ENCODE measurements at regions not wholly inside any gene's neighbourhood (a gene's known extent, or its start where the extent isn't known, plus 50 kb on each side); places are given as distances from the start of the nearest gene placed in this dataset.

- Histone ChIP-seq H3K9me3 (ENCODE audit: control insufficient read depth in 5 of 5, low read length in 5 of 5) (no peaks in the 10 kb centered on the region), H3K4me1 (ENCODE audit: control insufficient read depth in 5 of 5, insufficient read depth in 5 of 5, low read length in 5 of 5) (no peaks in the 10 kb centered on the region), H3K27me3 (ENCODE audit: control insufficient read depth in 5 of 5, insufficient read depth in 4 of 5, low read length in 5 of 5) (no peaks in the 10 kb centered on the region), H3K36me3 (ENCODE audit: control insufficient read depth in 5 of 5, insufficient read depth in 5 of 5, low read length in 5 of 5) (no peaks in the 10 kb centered on the region), H3K27ac (ENCODE audit: low read depth, low read length) (no peak overlapping the region), H3K4me3 (ENCODE audit: low read depth in 1 of 5, low read length in 5 of 5) (no peak overlapping the region), H3K9ac (ENCODE audit: low read length in 5 of 5) (no peak overlapping the region)
Observed at GRCh38 chr6:82094166-82094806, 153.3 kb downstream of the IBTK start.

GRCh38 chr6:82088978-82089771, 158.4 kb downstream of the IBTK start:
- Histone ChIP-seq H3K27ac (ENCODE audit: low read depth, low read length) (no peak overlapping the region), H3K4me1 (ENCODE audit: control insufficient read depth in 5 of 5, insufficient read depth in 5 of 5, low read length in 5 of 5) (no peaks in the 10 kb centered on the region), H3K27me3 (ENCODE audit: control insufficient read depth in 5 of 5, insufficient read depth in 4 of 5, low read length in 5 of 5) (no peaks in the 10 kb centered on the region)

GRCh38 chr6:82086944-82087343, 160.6 kb downstream of the IBTK start:
- Histone ChIP-seq H3K9ac (ENCODE audit: low read length in 5 of 5) (no peak overlapping the region), H3K9me3 (ENCODE audit: control insufficient read depth in 5 of 5, low read length in 5 of 5) (no peaks in the 10 kb centered on the region), H3K36me3 (ENCODE audit: control insufficient read depth in 5 of 5, insufficient read depth in 5 of 5, low read length in 5 of 5) (no peaks in the 10 kb centered on the region), H3K4me3 (ENCODE audit: low read depth in 1 of 5, low read length in 5 of 5) (no peak overlapping the region), H3K27me3 (ENCODE audit: control insufficient read depth in 5 of 5, insufficient read depth in 4 of 5, low read length in 5 of 5) (no peaks in the 10 kb centered on the region), H3K4me1 (ENCODE audit: control insufficient read depth in 5 of 5, insufficient read depth in 5 of 5, low read length in 5 of 5) (no peaks in the 10 kb centered on the region), H3K27ac (ENCODE audit: low read depth, low read length) (no peak overlapping the region)

More at GRCh38 chr6:82088978-82089771, 158.4 kb downstream of the IBTK start:
- H3K9me3 ChIP-seq (ENCODE audit: control insufficient read depth in 5 of 5, low read length in 5 of 5): no peaks in the 10 kb centered on the region
- no peaks in the 10 kb centered on the region for H3K36me3 ChIP-seq (ENCODE audit: control insufficient read depth in 5 of 5, insufficient read depth in 5 of 5, low read length in 5 of 5)
- H3K4me3 ChIP-seq (ENCODE audit: low read depth in 1 of 5, low read length in 5 of 5): no peak overlapping the region
- no peak overlapping the region for H3K9ac ChIP-seq (ENCODE audit: low read length in 5 of 5)

GRCh38 chr6:82085701-82086100, 161.8 kb downstream of the IBTK start:
- H3K9me3 ChIP-seq (ENCODE audit: control insufficient read depth in 5 of 5, low read length in 5 of 5): no peaks in the 10 kb centered on the region
- no peak overlapping the region for H3K27ac ChIP-seq (ENCODE audit: low read depth, low read length)
- H3K27me3 ChIP-seq (ENCODE audit: control insufficient read depth in 5 of 5, insufficient read depth in 4 of 5, low read length in 5 of 5): no peaks in the 10 kb centered on the region
- H3K4me1 ChIP-seq (ENCODE audit: control insufficient read depth in 5 of 5, insufficient read depth in 5 of 5, low read length in 5 of 5): no peaks in the 10 kb centered on the region
- no peaks in the 10 kb centered on the region for H3K36me3 ChIP-seq (ENCODE audit: control insufficient read depth in 5 of 5, insufficient read depth in 5 of 5, low read length in 5 of 5)
- no peak overlapping the region for H3K9ac ChIP-seq (ENCODE audit: low read length in 5 of 5)
- no peak overlapping the region for H3K4me3 ChIP-seq (ENCODE audit: low read depth in 1 of 5, low read length in 5 of 5)

GRCh38 chr6:82084324-82084920, 163.1 kb downstream of the IBTK start:
- Histone ChIP-seq H3K4me1 (ENCODE audit: control insufficient read depth in 5 of 5, insufficient read depth in 5 of 5, low read length in 5 of 5) (no peaks in the 10 kb centered on the region), H3K4me3 (ENCODE audit: low read depth in 1 of 5, low read length in 5 of 5) (no peak overlapping the region), H3K9ac (ENCODE audit: low read length in 5 of 5) (no peak overlapping the region), H3K9me3 (ENCODE audit: control insufficient read depth in 5 of 5, low read length in 5 of 5) (no peaks in the 10 kb centered on the region), H3K27me3 (ENCODE audit: control insufficient read depth in 5 of 5, insufficient read depth in 4 of 5, low read length in 5 of 5) (no peaks in the 10 kb centered on the region), H3K36me3 (ENCODE audit: control insufficient read depth in 5 of 5, insufficient read depth in 5 of 5, low read length in 5 of 5) (no peaks in the 10 kb centered on the region), H3K27ac (ENCODE audit: low read depth, low read length) (no peak overlapping the region)

GRCh38 chr6:82083646-82084045, 163.9 kb downstream of the IBTK start:
- Histone ChIP-seq H3K4me3 (ENCODE audit: low read depth in 1 of 5, low read length in 5 of 5) (no peak overlapping the region), H3K27me3 (ENCODE audit: control insufficient read depth in 5 of 5, insufficient read depth in 4 of 5, low read length in 5 of 5) (no peaks in the 10 kb centered on the region), H3K36me3 (ENCODE audit: control insufficient read depth in 5 of 5, insufficient read depth in 5 of 5, low read length in 5 of 5) (no peaks in the 10 kb centered on the region), H3K4me1 (ENCODE audit: control insufficient read depth in 5 of 5, insufficient read depth in 5 of 5, low read length in 5 of 5) (no peaks in the 10 kb centered on the region), H3K9ac (ENCODE audit: low read length in 5 of 5) (no peak overlapping the region), H3K9me3 (ENCODE audit: control insufficient read depth in 5 of 5, low read length in 5 of 5) (no peaks in the 10 kb centered on the region), H3K27ac (ENCODE audit: low read depth, low read length) (no peak overlapping the region)

- Histone ChIP-seq H3K36me3 (ENCODE audit: control insufficient read depth in 5 of 5, insufficient read depth in 5 of 5, low read length in 5 of 5) (no peaks in the 10 kb centered on the region), H3K9ac (ENCODE audit: low read length in 5 of 5) (no peak overlapping the region), H3K27me3 (ENCODE audit: control insufficient read depth in 5 of 5, insufficient read depth in 4 of 5, low read length in 5 of 5) (no peaks in the 10 kb centered on the region), H3K27ac (ENCODE audit: low read depth, low read length) (no peak overlapping the region), H3K9me3 (ENCODE audit: control insufficient read depth in 5 of 5, low read length in 5 of 5) (no peaks in the 10 kb centered on the region), H3K4me1 (ENCODE audit: control insufficient read depth in 5 of 5, insufficient read depth in 5 of 5, low read length in 5 of 5) (peaks cover 0 to 8% (median 4%) of the 10 kb centered on the region in 5 donors), H3K4me3 (ENCODE audit: low read depth in 1 of 5, low read length in 5 of 5) (no peak overlapping the region)
Observed at GRCh38 chr6:82080767-82081166, 166.8 kb downstream of the IBTK start.

- H3K27ac ChIP-seq (ENCODE audit: low read depth, low read length): no peak overlapping the region
- H3K4me1 ChIP-seq (ENCODE audit: control insufficient read depth in 5 of 5, insufficient read depth in 5 of 5, low read length in 5 of 5): peaks cover 0 to 12% (median 4%) of the 10 kb centered on the region in 5 donors
- no peaks in the 10 kb centered on the region for H3K27me3 ChIP-seq (ENCODE audit: control insufficient read depth in 5 of 5, insufficient read depth in 4 of 5, low read length in 5 of 5)
- no peaks in the 10 kb centered on the region for H3K9me3 ChIP-seq (ENCODE audit: control insufficient read depth in 5 of 5, low read length in 5 of 5)
- no peak overlapping the region for H3K4me3 ChIP-seq (ENCODE audit: low read depth in 1 of 5, low read length in 5 of 5)
- H3K9ac ChIP-seq (ENCODE audit: low read length in 5 of 5): no peak overlapping the region
- H3K36me3 ChIP-seq (ENCODE audit: control insufficient read depth in 5 of 5, insufficient read depth in 5 of 5, low read length in 5 of 5): no peaks in the 10 kb centered on the region
Observed at GRCh38 chr6:82078286-82078908, 169.1 kb downstream of the IBTK start.

GRCh38 chr6:82076916-82077315, 170.6 kb downstream of the IBTK start:
- Histone ChIP-seq H3K9ac (ENCODE audit: low read length in 5 of 5) (no peak overlapping the region), H3K4me3 (ENCODE audit: low read depth in 1 of 5, low read length in 5 of 5) (no peak overlapping the region), H3K9me3 (ENCODE audit: control insufficient read depth in 5 of 5, low read length in 5 of 5) (no peaks in the 10 kb centered on the region), H3K27ac (ENCODE audit: low read depth, low read length) (no peak overlapping the region), H3K27me3 (ENCODE audit: control insufficient read depth in 5 of 5, insufficient read depth in 4 of 5, low read length in 5 of 5) (no peaks in the 10 kb centered on the region), H3K36me3 (ENCODE audit: control insufficient read depth in 5 of 5, insufficient read depth in 5 of 5, low read length in 5 of 5) (no peaks in the 10 kb centered on the region), H3K4me1 (ENCODE audit: control insufficient read depth in 5 of 5, insufficient read depth in 5 of 5, low read length in 5 of 5) (peaks cover 0 to 12% (median 4%) of the 10 kb centered on the region in 5 donors)

- H3K9me3 ChIP-seq (ENCODE audit: control insufficient read depth in 5 of 5, low read length in 5 of 5): no peaks in the 10 kb centered on the region
- H3K27ac ChIP-seq (ENCODE audit: low read depth, low read length): no peak overlapping the region
- H3K4me1 ChIP-seq (ENCODE audit: control insufficient read depth in 5 of 5, insufficient read depth in 5 of 5, low read length in 5 of 5): peaks cover 0 to 12% (median 4%) of the 10 kb centered on the region in 5 donors
- no peaks in the 10 kb centered on the region for H3K36me3 ChIP-seq (ENCODE audit: control insufficient read depth in 5 of 5, insufficient read depth in 5 of 5, low read length in 5 of 5)
- H3K4me3 ChIP-seq (ENCODE audit: low read depth in 1 of 5, low read length in 5 of 5): no peak overlapping the region
- no peaks in the 10 kb centered on the region for H3K27me3 ChIP-seq (ENCODE audit: control insufficient read depth in 5 of 5, insufficient read depth in 4 of 5, low read length in 5 of 5)
- H3K9ac ChIP-seq (ENCODE audit: low read length in 5 of 5): no peak overlapping the region
Observed at GRCh38 chr6:82074556-82074955, 173.0 kb downstream of the IBTK start.

Data from subcutaneous abdominal adipose tissue (tissue), 5 donors.